GM15510 (cell line): ENCODE measurements at regions not wholly inside any gene's neighbourhood (a gene's known extent, or its start where the extent isn't known, plus 50 kb on each side); places are given as distances from the start of the nearest gene placed in this dataset.

Experiments
- POLR2A ChIP-seq: IDR thresholded peaks from 3 replicates; pipeline ENCODE4 v1.6.1; 2011; ENCODE audit warnings: borderline replicate concordance; ENCODE audit not compliant: insufficient read length; ENCODE audit errors: extremely low read depth

- no peak for TF ChIP-seq POLR2A
These were observed 82.3 kb downstream of the GPX5 start for GRCh38 chr6:28607990-28608389.

DNA sequence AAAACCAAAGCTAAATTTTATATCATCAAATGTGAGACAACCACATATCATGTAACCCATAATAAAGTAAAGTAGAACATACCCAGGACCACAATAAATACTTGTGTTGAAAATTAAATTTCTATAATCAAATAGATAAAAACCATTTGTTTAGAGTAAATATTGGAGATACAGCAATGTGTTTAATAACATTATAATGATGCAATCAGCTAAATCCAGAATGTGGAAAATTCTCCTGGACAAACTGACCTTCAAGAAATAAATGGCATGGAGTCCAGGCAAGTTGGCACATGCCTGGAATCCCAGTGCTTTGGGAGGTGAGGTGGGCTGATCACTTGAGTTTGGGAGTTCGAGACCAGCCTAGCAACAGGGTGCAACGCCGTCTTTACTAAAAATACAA is 84.0 kb downstream of the GPX5 start:
- no peak for TF ChIP-seq POLR2A

- no peak for TF ChIP-seq POLR2A
These were observed 89.9 kb downstream of the GPX5 start for GRCh38 chr6:28615616-28615954.

GRCh38 chr6:28615955-28616747 is 90.5 kb downstream of the GPX5 start:
- no peak for TF ChIP-seq POLR2A

DNA sequence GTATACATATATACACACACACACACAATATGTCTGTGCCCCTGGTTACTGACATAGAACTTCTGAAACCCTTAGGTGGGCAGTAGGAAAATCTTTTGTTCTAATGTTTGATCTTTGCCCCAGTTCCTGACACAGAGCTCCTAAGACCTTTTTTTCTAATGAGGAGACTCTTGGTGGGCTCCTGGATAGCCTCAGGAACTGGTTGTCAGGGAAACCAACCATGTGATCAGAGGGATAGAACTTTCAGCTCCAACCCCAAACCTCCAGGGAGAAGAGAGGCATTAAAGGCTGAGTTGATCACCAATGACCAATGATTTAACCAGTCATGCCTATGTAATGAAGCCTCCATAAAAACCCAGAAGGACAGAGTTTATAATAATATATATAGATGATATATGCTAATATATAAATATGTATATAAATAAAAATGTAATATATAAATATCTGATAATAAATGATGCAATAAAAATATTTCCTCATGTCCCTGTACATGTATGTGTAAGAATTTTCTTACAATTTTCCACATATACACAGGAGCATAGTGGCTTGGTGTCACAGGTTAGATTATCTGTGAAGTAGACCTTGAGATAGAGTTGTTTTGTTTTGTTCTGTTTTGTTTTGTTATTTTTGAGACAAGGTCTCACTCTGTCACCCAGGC is 93.3 kb downstream of the GPX5 start:
- TF ChIP-seq POLR2A, result no peak

GRCh38 chr6:28632326-28632851 is 106.7 kb downstream of the GPX5 start:
- no peak for TF ChIP-seq POLR2A

GRCh38 chr6:28633445-28634215 is 107.9 kb downstream of the GPX5 start:
- no peak for TF ChIP-seq POLR2A

- no peak for TF ChIP-seq POLR2A
These were observed 108.7 kb downstream of the GPX5 start for GRCh38 chr6:28634411-28634760.

- TF ChIP-seq POLR2A, result no peak
These were observed 109.3 kb downstream of the GPX5 start for GRCh38 chr6:28634761-28635546.

DNA sequence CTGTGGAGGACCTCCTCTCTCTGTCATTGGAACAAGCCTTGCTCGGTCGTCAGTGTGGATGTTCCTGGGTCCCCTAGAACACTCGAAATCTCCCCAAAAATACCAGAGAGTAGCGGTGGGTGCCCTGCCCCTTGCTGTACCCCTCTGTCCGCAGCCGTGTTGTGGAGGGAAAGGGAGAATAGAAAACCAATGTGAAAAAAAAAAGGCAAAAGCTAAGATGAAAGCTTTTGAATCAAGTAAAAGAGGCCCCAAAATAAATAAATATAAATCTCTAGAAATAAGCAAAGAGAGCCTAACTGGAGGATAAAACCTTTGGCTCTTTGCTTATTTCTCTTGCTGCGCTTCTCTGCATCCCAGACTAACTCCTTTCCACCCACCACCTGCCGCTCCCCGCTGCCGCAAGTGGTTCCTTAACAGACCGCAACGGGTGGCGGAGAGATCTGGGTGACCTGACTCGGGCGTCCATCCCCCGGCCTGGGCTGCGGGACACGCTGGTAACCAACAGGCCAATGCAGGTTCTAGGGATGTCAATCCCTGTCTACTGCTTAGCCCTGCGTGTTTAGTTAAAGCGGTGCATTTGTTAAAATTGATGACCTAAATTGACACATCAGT is 110.0 kb downstream of the GPX5 start:
- TF ChIP-seq POLR2A, result no peak

GRCh38 chr6:28638787-28639430 is 113.2 kb downstream of the GPX5 start:
- TF ChIP-seq POLR2A, result no peak

DNA sequence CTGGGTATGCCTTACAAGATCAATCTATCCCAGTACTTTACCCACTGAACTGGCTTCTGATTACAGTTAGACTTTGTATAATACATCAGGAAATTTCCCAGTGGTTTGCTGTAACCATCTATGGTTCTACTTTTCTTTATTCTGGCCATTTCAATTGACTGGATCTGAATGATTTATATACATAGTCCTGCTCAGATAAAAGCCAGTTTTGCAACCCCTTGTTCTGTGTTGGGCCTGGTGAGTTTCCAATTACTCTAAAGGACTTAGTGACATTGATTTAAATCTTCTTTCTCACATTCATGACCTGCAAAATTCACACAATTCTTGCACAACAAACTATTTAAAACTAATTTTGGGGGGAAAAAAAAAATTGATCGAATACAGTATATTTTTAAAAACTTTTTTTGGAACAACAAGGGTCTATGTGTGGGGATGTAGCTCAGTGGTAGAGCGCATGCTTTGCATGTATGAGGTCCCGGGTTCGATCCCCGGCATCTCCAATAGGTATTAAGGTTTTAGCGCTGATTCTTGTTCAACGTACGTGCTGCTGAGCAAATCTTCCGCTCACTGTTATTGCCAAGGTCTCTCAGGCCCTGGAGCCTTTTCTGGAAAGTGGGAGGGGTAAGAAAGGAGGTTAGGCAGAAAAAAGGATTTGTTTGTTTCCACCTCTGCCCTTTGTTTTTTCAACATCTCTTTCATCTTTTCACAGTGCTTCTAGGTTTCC is 117.5 kb downstream of the GPX5 start:
- TF ChIP-seq POLR2A, result no peak

GRCh38 chr6:28646650-28647049 is 121.0 kb downstream of the GPX5 start:
- TF ChIP-seq POLR2A, result no peak
